HEK293T (cell line): ENCODE measurements at regions not wholly inside any gene's neighbourhood (a gene's known extent, or its start where the extent isn't known, plus 50 kb on each side); places are given as distances from the start of the nearest gene placed in this dataset.

ENCODE experiments used
- CTCF ChIA-PET: fragments of 350-600 bp; formaldehyde crosslinking; extraction: SDS; loops from one replicate; lab custom pipeline; 2021; ENCODE audit warnings: antibody characterized with exemption, inconsistent platforms; lab: Yijun Ruan, JAX
- POLR2A ChIA-PET: fragments of 350-600 bp; formaldehyde crosslinking; extraction: SDS; loops from one replicate; lab custom pipeline; 2020; ENCODE audit warnings: antibody characterized with exemption, inconsistent platforms; lab: Yijun Ruan, JAX
- DNase-seq: peaks from one replicate; pipeline ENCODE4 v3.0.0; 2012; ENCODE audit warnings: mixed read lengths; ENCODE audit errors: extremely low spot score
- ARNT ChIP-seq: fragments of 450-650 bp; IDR thresholded peaks from 2 replicates; pipeline ENCODE4 v1.6.1; 2017; ENCODE audit warnings: mild to moderate bottlenecking
- BHLHE40 ChIP-seq: fragments of 450-650 bp; IDR thresholded peaks from 2 replicates; pipeline ENCODE4 v1.6.1; 2016; ENCODE audit warnings: mild to moderate bottlenecking, moderate library complexity, borderline replicate concordance
- CTBP1 ChIP-seq: fragments of 450-650 bp; IDR thresholded peaks from 2 replicates; pipeline ENCODE4 v1.6.1; 2016; ENCODE audit warnings: borderline replicate concordance
- ELF4 ChIP-seq: fragments of 450-650 bp; IDR thresholded peaks from 2 replicates; pipeline ENCODE4 v1.6.1; 2017; ENCODE audit warnings: antibody characterized with exemption
- FOXA1 ChIP-seq: fragments of 450-650 bp; IDR thresholded peaks from 2 replicates; pipeline ENCODE4 v1.6.1; 2016; ENCODE audit warnings: mild to moderate bottlenecking
- FOXK2 ChIP-seq: fragments of 450-650 bp; IDR thresholded peaks from 2 replicates; pipeline ENCODE4 v1.6.1; 2016; ENCODE audit warnings: mild to moderate bottlenecking
- FOXM1 ChIP-seq: fragments of 450-650 bp; IDR thresholded peaks from 2 replicates; pipeline ENCODE4 v1.6.1; 2017; ENCODE audit warnings: mild to moderate bottlenecking, borderline replicate concordance
- HDGF ChIP-seq: fragments of 450-650 bp; IDR thresholded peaks from 2 replicates; pipeline ENCODE4 v1.6.1; 2017; ENCODE audit warnings: antibody characterized with exemption, borderline replicate concordance
- L3MBTL2 ChIP-seq: fragments of 450-650 bp; conservative IDR thresholded peaks from 2 replicates; pipeline ENCODE4 v1.6.1; 2016; ENCODE audit warnings: mild to moderate bottlenecking
- LEF1 ChIP-seq: fragments of 450-650 bp; IDR thresholded peaks from 2 replicates; pipeline ENCODE4 v1.6.1; 2017; ENCODE audit warnings: mild to moderate bottlenecking, borderline replicate concordance
- NFRKB ChIP-seq: fragments of 450-650 bp; IDR thresholded peaks from 2 replicates; pipeline ENCODE4 v1.6.1; 2016; ENCODE audit warnings: mild to moderate bottlenecking, moderate library complexity
- SP1 ChIP-seq: fragments of 450-650 bp; IDR thresholded peaks from 2 replicates; pipeline ENCODE4 v1.6.1; 2017
- SUZ12 ChIP-seq: fragments of 450-650 bp; IDR thresholded peaks from 2 replicates; pipeline ENCODE4 v1.6.1; 2016; ENCODE audit warnings: mild to moderate bottlenecking
- TARDBP ChIP-seq: fragments of 450-650 bp; IDR thresholded peaks from 2 replicates; pipeline ENCODE4 v1.6.1; 2016
- ZNF384 ChIP-seq: fragments of 450-650 bp; IDR thresholded peaks from 2 replicates; pipeline ENCODE4 v1.6.1; 2016
- TF ChIP-seq, protein P1 (sequence below): fragments of 450-650 bp; IDR thresholded peaks from 2 replicates; pipeline ENCODE4 v1.6.1; 2016

GRCh38 chr13:44787617-44788016 is 201.7 kb downstream of the NUFIP1 start:
- DNase-seq = no peak
- CTCF ChIA-PET = no interaction called here
- TF ChIP-seq, protein P1, sequence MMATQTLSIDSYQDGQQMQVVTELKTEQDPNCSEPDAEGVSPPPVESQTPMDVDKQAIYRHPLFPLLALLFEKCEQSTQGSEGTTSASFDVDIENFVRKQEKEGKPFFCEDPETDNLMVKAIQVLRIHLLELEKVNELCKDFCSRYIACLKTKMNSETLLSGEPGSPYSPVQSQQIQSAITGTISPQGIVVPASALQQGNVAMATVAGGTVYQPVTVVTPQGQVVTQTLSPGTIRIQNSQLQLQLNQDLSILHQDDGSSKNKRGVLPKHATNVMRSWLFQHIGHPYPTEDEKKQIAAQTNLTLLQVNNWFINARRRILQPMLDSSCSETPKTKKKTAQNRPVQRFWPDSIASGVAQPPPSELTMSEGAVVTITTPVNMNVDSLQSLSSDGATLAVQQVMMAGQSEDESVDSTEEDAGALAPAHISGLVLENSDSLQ = no peak
- TF ChIP-seq FOXA1 (no peak), SUZ12 (no peak), NFRKB (no peak), ELF4 (no peak), L3MBTL2 (no peak)
- POLR2A ChIA-PET = no interaction called here

- CTCF ChIA-PET = no interaction called here
- POLR2A ChIA-PET = no interaction called here
- DNase-seq = no peak
- TF ChIP-seq NFRKB = no peak
- no peak for TF ChIP-seq LEF1
- TF ChIP-seq SP1 = no peak
- no peak for TF ChIP-seq ARNT
- TF ChIP-seq, protein P1 = no peak
- TF ChIP-seq L3MBTL2 = no peak
- TF ChIP-seq FOXA1 = no peak
- TF ChIP-seq HDGF = no peak
- no peak for TF ChIP-seq CTBP1
- TF ChIP-seq ELF4 = no peak
- no peak for TF ChIP-seq TARDBP
- TF ChIP-seq SUZ12 = no peak
- no peak for TF ChIP-seq FOXK2
- no peak for TF ChIP-seq FOXM1
- TF ChIP-seq BHLHE40 = no peak
- TF ChIP-seq ZNF384 = no peak
Observed at GRCh38 chr13:44786756-44787155, 202.5 kb downstream of the NUFIP1 start.

DNA sequence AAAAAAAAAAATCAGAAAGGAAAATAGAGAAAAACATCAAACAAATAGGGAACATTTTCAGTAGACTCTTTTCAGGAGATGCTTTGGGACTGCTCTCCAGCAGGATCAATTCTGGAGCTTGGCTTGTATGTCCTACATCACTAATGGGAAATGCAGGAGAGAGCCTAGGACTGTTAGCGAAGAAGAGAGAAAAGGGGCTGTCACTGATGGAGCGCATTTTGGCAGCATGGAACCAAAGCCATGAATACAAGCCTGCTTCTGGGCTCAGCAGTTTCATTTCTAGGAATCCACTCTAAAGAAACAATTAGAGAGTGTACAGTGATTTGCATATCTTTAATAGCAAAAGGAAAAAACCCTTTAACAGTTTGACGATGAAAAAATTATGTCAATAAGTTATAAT is 203.9 kb downstream of the NUFIP1 start:
- ChIA-PET CTCF (interaction anchor here (0.7 kb wide), 1 partner anchor 301 kb away, joined by 4 read pairs; no protein-coding TSS in a partner anchor), POLR2A (no interaction called here)
- TF ChIP-seq SUZ12 (no peak), FOXK2 (no peak), LEF1 (no peak), ELF4 (no peak), SP1 (no peak), CTBP1 (no peak), FOXM1 (no peak), TARDBP (no peak), ARNT (no peak), L3MBTL2 (no peak), ZNF384 (no peak), HDGF (no peak), FOXA1 (no peak), BHLHE40 (no peak), NFRKB (no peak)
- TF ChIP-seq, protein P1 = no peak
- no peak for DNase-seq

DNA sequence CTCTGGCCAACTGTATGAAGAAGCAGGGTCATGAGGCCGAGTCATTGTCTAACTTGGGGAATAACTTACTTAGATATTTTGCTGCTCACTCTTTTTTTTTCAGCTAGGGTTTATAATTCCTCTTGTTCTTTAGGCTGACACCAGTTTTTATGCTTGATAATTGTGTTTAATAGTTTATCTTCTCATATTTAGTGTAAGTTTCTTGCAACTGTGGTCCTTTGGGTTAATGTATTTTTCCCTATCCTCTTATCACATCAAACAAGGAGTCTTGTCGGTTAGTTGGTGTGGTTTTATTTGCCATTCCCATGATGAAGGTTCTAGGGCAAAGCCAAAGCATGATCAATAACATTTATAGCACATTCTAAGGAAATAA is 204.6 kb downstream of the NUFIP1 start:
- TF ChIP-seq BHLHE40 = no peak
- TF ChIP-seq CTBP1 = no peak
- POLR2A ChIA-PET = no interaction called here
- CTCF ChIA-PET = no interaction called here
- DNase-seq = no peak

- ChIA-PET POLR2A (no interaction called here), CTCF (interaction anchor here (0.6 kb wide), 1 partner anchor 730 kb away, joined by 3 read pairs; no protein-coding TSS in a partner anchor)
- no peak for DNase-seq
- TF ChIP-seq NFRKB (no peak), FOXA1 (no peak), TARDBP (no peak), SUZ12 (no peak), L3MBTL2 (no peak), FOXM1 (no peak), BHLHE40 (no peak), SP1 (no peak), ZNF384 (no peak), ARNT (no peak), ELF4 (no peak), HDGF (no peak), FOXK2 (no peak), LEF1 (no peak), CTBP1 (no peak)
- TF ChIP-seq, protein P1 = no peak
Observed at GRCh38 chr13:44783994-44784707, 205.1 kb downstream of the NUFIP1 start.

- CTCF ChIA-PET = no interaction called here
- no peak for TF ChIP-seq SUZ12
- no peak for DNase-seq
- POLR2A ChIA-PET = no interaction called here
Observed at GRCh38 chr13:44780591-44781280, 204.6 kb upstream of the TSC22D1 start.
